HEK293T (cell line): ENCODE measurements at regions not wholly inside any gene's neighbourhood (a gene's known extent, or its start where the extent isn't known, plus 50 kb on each side); places are given as distances from the start of the nearest gene placed in this dataset.

Experiments
- CTCF ChIA-PET: fragments of 350-600 bp; formaldehyde crosslinking; extraction: SDS; loops from one replicate; lab custom pipeline; 2021; ENCODE audit warnings: antibody characterized with exemption, inconsistent platforms; lab: Yijun Ruan, JAX
- POLR2A ChIA-PET: fragments of 350-600 bp; formaldehyde crosslinking; extraction: SDS; loops from one replicate; lab custom pipeline; 2020; ENCODE audit warnings: antibody characterized with exemption, inconsistent platforms; lab: Yijun Ruan, JAX
- DNase-seq: peaks from one replicate; pipeline ENCODE4 v3.0.0; 2012; ENCODE audit warnings: mixed read lengths; ENCODE audit errors: extremely low spot score
- ARNT ChIP-seq: fragments of 450-650 bp; IDR thresholded peaks from 2 replicates; pipeline ENCODE4 v1.6.1; 2017; ENCODE audit warnings: mild to moderate bottlenecking
- BHLHE40 ChIP-seq: fragments of 450-650 bp; IDR thresholded peaks from 2 replicates; pipeline ENCODE4 v1.6.1; 2016; ENCODE audit warnings: mild to moderate bottlenecking, moderate library complexity, borderline replicate concordance
- CTBP1 ChIP-seq: fragments of 450-650 bp; IDR thresholded peaks from 2 replicates; pipeline ENCODE4 v1.6.1; 2016; ENCODE audit warnings: borderline replicate concordance
- ELF4 ChIP-seq: fragments of 450-650 bp; IDR thresholded peaks from 2 replicates; pipeline ENCODE4 v1.6.1; 2017; ENCODE audit warnings: antibody characterized with exemption
- FOXA1 ChIP-seq: fragments of 450-650 bp; IDR thresholded peaks from 2 replicates; pipeline ENCODE4 v1.6.1; 2016; ENCODE audit warnings: mild to moderate bottlenecking
- FOXK2 ChIP-seq: fragments of 450-650 bp; IDR thresholded peaks from 2 replicates; pipeline ENCODE4 v1.6.1; 2016; ENCODE audit warnings: mild to moderate bottlenecking
- FOXM1 ChIP-seq: fragments of 450-650 bp; IDR thresholded peaks from 2 replicates; pipeline ENCODE4 v1.6.1; 2017; ENCODE audit warnings: mild to moderate bottlenecking, borderline replicate concordance
- HDGF ChIP-seq: fragments of 450-650 bp; IDR thresholded peaks from 2 replicates; pipeline ENCODE4 v1.6.1; 2017; ENCODE audit warnings: antibody characterized with exemption, borderline replicate concordance
- L3MBTL2 ChIP-seq: fragments of 450-650 bp; conservative IDR thresholded peaks from 2 replicates; pipeline ENCODE4 v1.6.1; 2016; ENCODE audit warnings: mild to moderate bottlenecking
- LEF1 ChIP-seq: fragments of 450-650 bp; IDR thresholded peaks from 2 replicates; pipeline ENCODE4 v1.6.1; 2017; ENCODE audit warnings: mild to moderate bottlenecking, borderline replicate concordance
- NFRKB ChIP-seq: fragments of 450-650 bp; IDR thresholded peaks from 2 replicates; pipeline ENCODE4 v1.6.1; 2016; ENCODE audit warnings: mild to moderate bottlenecking, moderate library complexity
- PKNOX1 ChIP-seq: fragments of 450-650 bp; IDR thresholded peaks from 2 replicates; pipeline ENCODE4 v1.6.1; 2016
- SP1 ChIP-seq: fragments of 450-650 bp; IDR thresholded peaks from 2 replicates; pipeline ENCODE4 v1.6.1; 2017
- SUZ12 ChIP-seq: fragments of 450-650 bp; IDR thresholded peaks from 2 replicates; pipeline ENCODE4 v1.6.1; 2016; ENCODE audit warnings: mild to moderate bottlenecking
- TARDBP ChIP-seq: fragments of 450-650 bp; IDR thresholded peaks from 2 replicates; pipeline ENCODE4 v1.6.1; 2016
- ZNF384 ChIP-seq: fragments of 450-650 bp; IDR thresholded peaks from 2 replicates; pipeline ENCODE4 v1.6.1; 2016

- POLR2A ChIA-PET = no interaction called here
- CTCF ChIA-PET = no interaction called here
- no peak for TF ChIP-seq LEF1
- DNase-seq = no peak
Measured at GRCh38 chr20:6468423-6469116, 298.9 kb upstream of the BMP2 start.

- ChIA-PET CTCF (no interaction called here), POLR2A (no interaction called here)
- DNase-seq = no peak
- TF ChIP-seq ELF4 (no peak), BHLHE40 (no peak), SUZ12 (no peak), L3MBTL2 (no peak), FOXA1 (no peak), ARNT (no peak), TARDBP (no peak), SP1 (no peak)
Measured at GRCh38 chr20:6467562-6467961, 299.9 kb upstream of the BMP2 start.

- TF ChIP-seq NFRKB = no peak
- TF ChIP-seq TARDBP = no peak
- no peak for TF ChIP-seq ELF4
- no peak for TF ChIP-seq LEF1
- POLR2A ChIA-PET = no interaction called here
- CTCF ChIA-PET = interaction anchor here (0.5 kb wide), 1 partner anchor 18 kb away, joined by 4 read pairs; no protein-coding TSS in a partner anchor
- no peak for DNase-seq
Measured at GRCh38 chr20:6466075-6466810, 301.2 kb upstream of the BMP2 start.

GRCh38 chr20:6450841-6451240 is 316.6 kb upstream of the BMP2 start:
- POLR2A ChIA-PET = no interaction called here
- no peak for DNase-seq
- CTCF ChIA-PET = no interaction called here
- no peak for TF ChIP-seq HDGF

- POLR2A ChIA-PET = no interaction called here
- CTCF ChIA-PET = no interaction called here
- DNase-seq = no peak
- TF ChIP-seq ARNT (no peak), L3MBTL2 (no peak), TARDBP (no peak), FOXK2 (no peak), FOXA1 (no peak), CTBP1 (no peak), FOXM1 (no peak), SUZ12 (no peak)
Measured at GRCh38 chr20:6440443-6440799, 317.6 kb upstream of the FERMT1 start.

- ChIA-PET POLR2A (no interaction called here), CTCF (no interaction called here)
- TF ChIP-seq SP1 (no peak), HDGF (no peak), LEF1 (no peak), L3MBTL2 (no peak), PKNOX1 (no peak), NFRKB (no peak), FOXK2 (no peak), SUZ12 (no peak), FOXM1 (no peak), BHLHE40 (no peak), ZNF384 (no peak), ELF4 (no peak), CTBP1 (no peak), FOXA1 (no peak), ARNT (no peak), TARDBP (no peak)
- no peak for DNase-seq
Measured at GRCh38 chr20:6439737-6440442, 317.1 kb upstream of the FERMT1 start.

GRCh38 chr20:6434131-6434530 is 311.3 kb upstream of the FERMT1 start:
- DNase-seq = no peak
- ChIA-PET POLR2A (no interaction called here), CTCF (no interaction called here)
- TF ChIP-seq L3MBTL2 = no peak
- no peak for TF ChIP-seq FOXA1
- no peak for TF ChIP-seq FOXK2
- no peak for TF ChIP-seq ARNT

GRCh38 chr20:6430381-6430780 is 307.6 kb upstream of the FERMT1 start:
- DNase-seq = no peak
- TF ChIP-seq SUZ12 = no peak
- no peak for TF ChIP-seq LEF1
- no peak for TF ChIP-seq TARDBP
- no peak for TF ChIP-seq SP1
- TF ChIP-seq L3MBTL2 = no peak
- no peak for TF ChIP-seq ZNF384
- no peak for TF ChIP-seq FOXK2
- no peak for TF ChIP-seq ARNT
- CTCF ChIA-PET = no interaction called here
- POLR2A ChIA-PET = no interaction called here
